ENCODE measurements at regions not wholly inside any gene's neighbourhood (a gene's known extent, or its start where the extent isn't known, plus 50 kb on each side); places are given as distances from the start of the nearest gene placed in this dataset.

DNA sequence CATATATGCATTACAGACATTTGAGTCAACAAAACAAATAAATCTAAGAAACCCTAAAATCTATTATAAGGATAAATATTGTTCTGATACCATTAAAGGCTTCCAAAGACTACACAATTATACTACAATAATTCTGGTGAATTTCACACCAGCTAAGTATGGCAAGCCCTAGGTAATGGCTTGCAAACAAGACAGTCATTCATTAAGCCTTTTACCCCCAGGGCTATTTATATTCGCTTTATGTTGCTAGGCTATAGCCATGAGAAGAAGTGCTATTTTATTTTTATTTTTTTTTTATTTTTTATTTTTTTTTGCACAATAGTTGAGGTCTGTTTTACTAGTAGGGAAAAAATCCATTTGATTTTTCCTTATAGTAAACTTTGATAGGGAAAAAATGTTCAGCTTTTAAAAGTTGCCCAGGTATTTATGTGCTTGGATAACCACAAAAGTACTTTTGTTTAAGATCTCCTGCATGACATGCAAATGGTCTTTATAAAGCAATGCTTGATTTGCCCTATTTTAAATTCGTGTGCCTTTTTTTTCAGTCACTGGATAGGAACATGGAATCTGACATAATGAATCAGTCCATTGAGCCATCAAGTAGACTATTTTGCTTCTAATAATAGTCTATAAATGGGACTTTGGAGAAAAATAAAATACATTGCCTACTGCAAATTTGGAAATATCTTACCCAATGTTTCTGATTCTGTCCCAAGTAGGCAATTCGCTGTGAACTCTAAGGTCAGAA lies 946.3 kb upstream of the COX7C start:
- Mint-ChIP-seq H3K36me3 (ENCODE audit: low read depth) (no peaks in the 10 kb centered on the region), H3K4me3 (no peak overlapping the region), H3K27me3 (ENCODE audit: low read depth) (no peaks in the 10 kb centered on the region), H3K9me3 (no peaks in the 10 kb centered on the region), H3K4me1 (no peaks in the 10 kb centered on the region), H3K27ac (no peak overlapping the region)
- TF ChIP-seq, protein P1, sequence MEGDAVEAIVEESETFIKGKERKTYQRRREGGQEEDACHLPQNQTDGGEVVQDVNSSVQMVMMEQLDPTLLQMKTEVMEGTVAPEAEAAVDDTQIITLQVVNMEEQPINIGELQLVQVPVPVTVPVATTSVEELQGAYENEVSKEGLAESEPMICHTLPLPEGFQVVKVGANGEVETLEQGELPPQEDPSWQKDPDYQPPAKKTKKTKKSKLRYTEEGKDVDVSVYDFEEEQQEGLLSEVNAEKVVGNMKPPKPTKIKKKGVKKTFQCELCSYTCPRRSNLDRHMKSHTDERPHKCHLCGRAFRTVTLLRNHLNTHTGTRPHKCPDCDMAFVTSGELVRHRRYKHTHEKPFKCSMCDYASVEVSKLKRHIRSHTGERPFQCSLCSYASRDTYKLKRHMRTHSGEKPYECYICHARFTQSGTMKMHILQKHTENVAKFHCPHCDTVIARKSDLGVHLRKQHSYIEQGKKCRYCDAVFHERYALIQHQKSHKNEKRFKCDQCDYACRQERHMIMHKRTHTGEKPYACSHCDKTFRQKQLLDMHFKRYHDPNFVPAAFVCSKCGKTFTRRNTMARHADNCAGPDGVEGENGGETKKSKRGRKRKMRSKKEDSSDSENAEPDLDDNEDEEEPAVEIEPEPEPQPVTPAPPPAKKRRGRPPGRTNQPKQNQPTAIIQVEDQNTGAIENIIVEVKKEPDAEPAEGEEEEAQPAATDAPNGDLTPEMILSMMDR (IDR thresholded peaks at IDR 0.05; ENCODE audit: unreplicated experiment in 3 of 3): no peak

DNA sequence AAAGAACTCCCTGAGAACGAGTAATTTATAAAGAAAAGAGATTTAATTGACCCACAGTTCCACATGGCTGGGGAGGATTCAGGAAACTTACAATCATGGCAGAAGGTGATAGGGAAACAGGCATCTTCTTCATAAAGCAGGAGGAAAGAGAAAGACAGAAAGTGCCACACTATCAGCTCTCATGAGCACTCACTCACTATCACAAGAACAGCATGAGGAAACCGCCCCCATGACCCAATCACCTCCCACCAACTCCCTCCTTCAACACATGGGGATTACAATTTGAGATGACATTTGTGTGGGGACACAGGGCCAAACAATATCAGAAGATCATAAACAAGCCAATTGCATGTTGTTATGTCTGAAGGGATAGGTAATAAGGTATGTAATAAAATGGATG lies 935.9 kb upstream of the COX7C start:
- Mint-ChIP-seq H3K4me1 (no peaks in the 10 kb centered on the region), H3K27ac (no peak overlapping the region), H3K27me3 (ENCODE audit: low read depth) (no peaks in the 10 kb centered on the region), H3K4me3 (no peak overlapping the region), H3K9me3 (no peaks in the 10 kb centered on the region), H3K36me3 (ENCODE audit: low read depth) (no peaks in the 10 kb centered on the region)
- TF ChIP-seq, protein P1 (IDR thresholded peaks at IDR 0.05; ENCODE audit: unreplicated experiment in 3 of 3): no peak

DNA sequence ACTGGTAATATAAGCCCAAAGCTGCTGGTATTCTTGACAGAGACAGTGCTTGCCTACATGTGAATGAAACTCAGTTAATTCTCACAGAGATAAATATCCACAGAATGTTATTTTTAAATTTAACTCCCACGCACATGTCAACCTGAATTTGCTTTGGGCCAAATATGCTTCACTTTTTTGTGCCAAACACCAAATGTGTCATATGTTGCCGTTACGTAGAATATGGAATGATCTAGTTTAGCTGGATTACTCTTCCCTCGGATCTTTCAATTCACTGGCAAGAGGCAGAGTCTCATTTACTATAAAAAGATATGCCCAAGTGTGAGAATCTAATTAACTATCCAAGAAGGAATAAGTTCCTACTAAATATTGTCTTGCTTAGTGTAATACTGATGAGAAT lies 933.4 kb upstream of the COX7C start:
- Mint-ChIP-seq H3K4me3 (no peak overlapping the region), H3K9me3 (no peaks in the 10 kb centered on the region), H3K27me3 (ENCODE audit: low read depth) (no peaks in the 10 kb centered on the region), H3K4me1 (no peaks in the 10 kb centered on the region), H3K27ac (no peak overlapping the region), H3K36me3 (ENCODE audit: low read depth) (no peaks in the 10 kb centered on the region)
- TF ChIP-seq, protein P1 (IDR thresholded peaks at IDR 0.05; ENCODE audit: unreplicated experiment in 3 of 3): no peak

DNA sequence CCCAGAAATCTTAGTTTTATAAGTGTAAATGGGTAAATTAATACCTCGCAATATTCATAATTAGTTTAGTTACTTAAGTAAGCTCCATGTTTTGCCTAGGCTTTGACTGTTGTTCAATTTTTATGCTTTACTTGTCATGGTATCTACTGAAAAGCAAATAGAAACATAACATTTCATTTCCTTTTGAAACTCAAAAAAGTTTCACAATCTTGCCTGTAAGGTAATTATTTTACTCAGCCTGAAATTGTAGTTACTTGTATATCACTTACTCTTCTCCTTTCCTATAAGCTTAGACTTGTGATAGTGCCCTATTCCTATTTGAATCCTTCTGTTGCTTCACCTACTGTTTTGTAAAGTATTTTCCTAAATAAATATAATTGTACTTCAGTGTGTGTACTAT lies 914.4 kb upstream of the COX7C start:
- no peaks in the 10 kb centered on the region for H3K36me3 Mint-ChIP-seq (ENCODE audit: low read depth)
- H3K27me3 Mint-ChIP-seq (ENCODE audit: low read depth): no peaks in the 10 kb centered on the region
- H3K4me1 Mint-ChIP-seq: no peaks in the 10 kb centered on the region
- H3K9me3 Mint-ChIP-seq: no peaks in the 10 kb centered on the region
- no peak overlapping the region for H3K27ac Mint-ChIP-seq
- H3K4me3 Mint-ChIP-seq: no peak overlapping the region
- TF ChIP-seq, protein P1 (IDR thresholded peaks at IDR 0.05; ENCODE audit: unreplicated experiment in 3 of 3): no peak

DNA sequence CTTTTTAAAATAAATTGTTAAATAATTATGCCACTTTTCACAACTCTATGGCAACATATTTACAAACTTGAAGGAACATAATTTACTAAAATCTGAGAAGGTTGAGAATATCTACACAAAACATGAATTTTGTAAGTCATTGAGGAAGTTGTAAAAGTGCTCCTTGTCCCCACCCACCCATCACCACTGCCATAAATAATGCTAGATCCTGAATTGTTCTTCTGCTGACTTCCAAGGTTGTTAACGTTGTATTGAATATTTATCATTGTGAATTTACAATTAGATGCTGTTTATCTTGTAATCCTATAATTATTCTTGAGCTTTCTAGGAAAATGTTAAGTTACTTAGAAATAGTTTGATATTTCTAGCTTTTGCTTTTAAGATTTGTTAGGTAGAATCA lies 908.0 kb upstream of the COX7C start:
- no peaks in the 10 kb centered on the region for H3K9me3 Mint-ChIP-seq
- no peaks in the 10 kb centered on the region for H3K4me1 Mint-ChIP-seq
- no peak overlapping the region for H3K27ac Mint-ChIP-seq

More for the DNA sequence above, 908.0 kb upstream of the COX7C start:
- Mint-ChIP-seq H3K36me3 (ENCODE audit: low read depth) (no peaks in the 10 kb centered on the region), H3K27me3 (ENCODE audit: low read depth) (no peaks in the 10 kb centered on the region), H3K4me3 (no peak overlapping the region)
- TF ChIP-seq, protein P1 (IDR thresholded peaks at IDR 0.05; ENCODE audit: unreplicated experiment in 3 of 3): no peak
